ENCODE measurements at regions not wholly inside any gene's neighbourhood (a gene's known extent, or its start where the extent isn't known, plus 50 kb on each side); places are given as distances from the start of the nearest gene placed in this dataset.
"Not testable (repeated sequence)": the region's sequence is repeated elsewhere in the genome, so short reads cannot be mapped to it uniquely, and the experiment has no call there.

DNA sequence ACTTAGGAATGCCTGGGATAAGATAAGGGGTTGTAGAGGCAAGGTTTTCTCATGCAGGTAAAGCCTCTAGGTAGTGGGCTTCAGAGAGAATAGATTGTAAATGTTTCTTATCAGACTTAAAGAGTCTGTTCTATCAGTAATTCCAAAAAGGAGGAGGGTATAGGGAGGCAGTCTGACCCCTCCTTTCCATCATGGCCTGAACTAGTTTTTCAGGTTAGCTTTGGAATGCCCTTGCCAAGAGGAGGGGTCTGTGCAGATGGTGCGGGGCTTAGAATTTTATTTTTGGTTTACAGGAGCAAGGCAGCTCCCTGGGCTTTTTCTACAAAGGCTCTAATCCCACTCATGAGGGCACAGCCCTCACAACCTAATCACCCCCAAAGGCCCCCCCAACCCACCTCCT is 135.0 kb downstream of the B3GNT2 start:
- no peak for DNase-seq (ENCODE audit: low read depth)

DNA sequence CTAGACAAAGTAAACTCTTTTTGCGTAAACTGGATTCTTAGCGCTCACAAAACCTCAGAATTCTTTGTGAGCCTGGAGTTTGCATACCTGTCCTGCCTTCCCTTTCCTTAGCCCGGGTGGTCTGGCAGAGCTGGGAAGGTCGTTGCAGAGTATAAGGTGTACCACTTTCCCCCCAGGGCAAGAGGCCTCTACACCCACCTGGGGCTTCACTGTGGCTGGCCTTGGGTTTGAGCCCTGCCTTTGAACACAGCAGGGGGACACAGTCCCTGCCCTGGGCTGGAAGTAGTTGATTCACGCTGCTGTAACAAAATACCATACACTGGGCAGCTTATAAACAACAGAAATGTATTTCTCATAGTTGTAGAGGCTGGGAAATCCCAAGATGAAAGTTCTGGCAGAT is 133.9 kb downstream of the B3GNT2 start:
- no peak for DNase-seq (ENCODE audit: low read depth)

DNA sequence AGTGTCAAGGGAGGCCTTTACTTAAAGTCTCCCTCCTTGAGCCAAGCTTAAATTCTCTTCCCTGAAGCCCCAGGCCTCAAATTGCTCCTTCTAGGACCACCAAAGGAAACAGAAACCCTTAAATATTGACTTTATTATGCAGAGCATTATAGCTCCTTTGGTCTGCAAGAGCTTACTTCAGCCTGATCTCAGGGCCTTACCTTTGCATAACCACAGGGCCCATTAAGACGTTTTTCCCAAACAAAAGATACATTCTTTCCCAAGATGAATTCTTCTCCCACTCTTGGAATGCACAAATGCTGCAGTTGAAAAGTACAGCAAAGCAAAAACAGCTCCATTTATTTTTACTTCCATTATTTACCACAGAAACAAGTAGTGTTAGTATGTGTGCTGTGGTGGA is 130.8 kb downstream of the B3GNT2 start:
- DNase-seq (ENCODE audit: low read depth): no peak

DNA sequence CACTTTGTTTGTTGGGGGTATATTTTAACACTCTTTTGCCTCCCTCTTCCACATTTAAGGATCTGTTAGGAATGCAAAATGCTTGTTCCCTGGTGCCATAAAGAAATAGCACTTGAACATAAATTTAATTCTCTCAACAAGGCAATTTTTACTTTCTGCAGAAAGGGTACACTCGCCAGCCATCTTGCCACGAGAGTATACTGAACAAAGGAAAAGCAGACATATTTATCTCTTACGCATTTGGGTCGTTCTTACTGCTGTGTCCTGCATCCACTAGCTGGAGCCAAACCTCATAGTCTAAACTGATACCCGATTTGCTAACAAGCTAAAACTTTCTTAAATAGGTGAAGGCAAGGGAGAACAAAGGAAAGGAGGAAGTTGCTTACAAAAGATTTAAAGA is 129.5 kb downstream of the B3GNT2 start:
- DNase-seq (ENCODE audit: low read depth): no peak

DNA sequence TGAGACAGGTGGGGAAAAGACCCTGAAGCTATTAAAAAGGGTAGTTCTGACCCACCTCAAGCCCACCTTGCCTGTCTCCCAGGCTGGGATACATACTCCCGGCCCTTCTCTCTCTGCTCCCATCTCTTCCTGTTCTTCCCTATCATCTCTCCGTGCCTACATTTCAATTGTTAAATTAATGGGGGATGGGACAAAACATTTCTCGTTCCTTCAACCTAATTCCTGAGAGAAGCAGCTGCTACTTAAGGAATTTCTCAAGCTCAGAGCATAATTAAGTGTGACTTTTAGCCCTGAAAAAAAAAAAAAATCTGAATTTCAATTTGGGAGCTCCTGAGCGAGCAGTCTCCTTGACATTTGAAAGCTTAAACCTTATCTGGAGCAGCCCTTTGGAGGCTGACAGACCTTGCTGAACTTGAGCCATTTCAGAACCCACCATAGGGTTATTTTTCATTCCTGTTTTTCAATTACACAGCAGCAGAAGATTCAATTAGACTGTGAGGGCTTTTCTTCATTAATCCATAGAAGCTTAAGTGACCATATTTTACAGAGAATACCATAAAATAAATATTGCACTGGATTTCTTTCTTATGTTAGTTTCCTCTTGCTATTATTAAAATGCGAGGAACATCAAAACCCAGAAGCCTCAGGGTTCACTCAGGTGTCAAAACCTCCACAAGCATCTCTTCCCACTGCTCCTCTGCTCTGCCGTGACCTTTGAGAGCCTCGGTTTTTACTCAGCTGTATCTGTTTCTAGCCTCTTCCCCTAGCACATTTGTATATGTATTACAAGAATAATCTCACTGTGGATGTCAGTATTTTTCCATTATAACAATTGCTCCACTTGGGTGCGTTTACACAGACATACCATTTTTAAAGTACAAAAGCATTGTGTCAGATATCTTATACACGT is 125.7 kb downstream of the B3GNT2 start:
- no peak for DNase-seq (ENCODE audit: low read depth)

DNA sequence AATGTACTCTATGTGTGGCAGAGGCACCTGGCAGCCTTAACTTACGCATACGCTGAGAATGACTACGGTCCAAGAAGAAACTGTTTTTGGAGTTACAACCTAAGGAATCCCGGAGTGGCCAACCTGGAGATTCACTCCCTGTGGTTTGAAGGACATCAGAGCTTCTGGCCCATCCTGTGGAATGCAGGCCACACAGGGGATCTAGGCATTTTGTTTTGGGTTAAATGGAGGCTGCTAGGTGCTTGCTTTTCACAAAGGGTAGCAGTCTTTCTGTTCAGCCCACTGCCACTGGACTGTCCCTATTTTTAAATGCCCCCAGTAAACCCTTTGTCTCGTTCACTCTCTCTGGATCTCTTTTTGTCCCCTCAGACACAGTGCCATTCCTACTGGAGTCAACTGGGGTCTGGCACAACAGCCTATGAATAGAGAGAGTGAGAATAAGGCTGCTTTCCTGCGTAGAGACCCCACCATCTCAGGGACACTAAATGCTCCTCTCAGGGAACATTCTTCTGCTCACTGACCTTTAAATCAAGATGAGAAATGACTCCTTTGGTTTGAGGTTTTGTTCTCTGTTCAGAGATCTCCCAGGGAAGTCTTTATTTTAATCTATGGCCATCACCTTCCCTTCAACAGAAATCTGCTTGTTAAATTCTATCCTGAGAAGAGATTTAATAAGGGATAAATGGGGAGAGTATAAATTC is 124.9 kb downstream of the B3GNT2 start:
- no peak for DNase-seq (ENCODE audit: low read depth)

DNA sequence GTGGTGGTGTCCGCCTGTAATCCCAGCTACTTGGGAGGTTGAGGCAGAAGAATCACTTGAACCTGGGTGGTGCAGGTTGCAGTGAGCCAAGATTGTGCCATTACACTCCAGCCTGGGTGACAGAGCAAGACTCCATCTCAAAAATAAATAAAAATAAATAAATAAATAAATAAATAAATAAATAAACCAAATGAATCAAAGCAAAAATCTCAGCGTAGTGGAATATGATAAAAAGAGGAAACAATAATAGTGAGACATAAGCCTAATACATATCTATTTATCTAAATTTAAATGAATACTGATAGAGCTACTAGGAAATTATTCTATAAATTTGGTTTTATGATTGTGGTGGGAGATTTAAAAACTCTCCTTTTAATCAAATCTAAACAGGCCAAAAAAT is 124.2 kb downstream of the B3GNT2 start:
- DNase-seq (ENCODE audit: low read depth): not testable (repeated sequence)

DNA sequence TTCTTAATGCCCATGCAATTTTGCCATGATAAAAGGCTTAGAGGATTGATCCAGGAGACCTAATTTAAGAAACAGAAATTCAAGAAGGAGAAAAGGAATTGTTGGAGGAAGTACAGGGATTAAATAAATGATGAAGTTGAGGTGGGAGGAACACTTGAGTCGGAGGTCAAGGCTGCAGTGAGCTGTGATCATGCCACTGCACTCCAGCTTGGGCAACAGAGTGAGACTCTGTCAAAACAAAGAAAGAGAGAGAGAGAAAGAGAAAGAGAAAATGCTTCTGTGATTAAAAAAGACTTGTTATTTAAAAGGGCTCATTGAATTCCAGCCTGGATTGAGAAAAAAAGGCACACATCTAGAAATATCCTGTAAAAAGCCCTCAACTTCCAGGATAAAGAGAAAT is 123.2 kb downstream of the B3GNT2 start:
- no peak for DNase-seq (ENCODE audit: low read depth)

DNA sequence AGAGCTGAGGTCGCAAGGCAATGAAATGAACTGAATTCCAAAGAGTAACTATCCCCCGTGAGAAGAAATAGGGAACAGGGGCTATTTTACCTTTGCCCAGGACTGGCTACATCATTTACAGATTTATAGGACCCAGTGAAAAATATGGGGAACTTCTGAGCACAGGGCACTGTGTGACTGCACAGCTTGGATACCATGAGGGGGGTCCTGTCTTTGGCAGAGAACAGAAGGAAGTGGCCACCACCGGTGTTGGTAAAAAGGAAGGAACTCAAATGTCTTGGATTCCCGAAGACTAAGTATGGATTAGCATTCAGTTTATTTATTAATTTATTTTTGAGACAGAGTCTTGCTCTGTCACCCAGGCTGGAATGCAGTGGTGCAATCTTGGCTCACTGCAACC is 119.6 kb downstream of the B3GNT2 start:
- DNase-seq (ENCODE audit: low read depth): no peak

DNA sequence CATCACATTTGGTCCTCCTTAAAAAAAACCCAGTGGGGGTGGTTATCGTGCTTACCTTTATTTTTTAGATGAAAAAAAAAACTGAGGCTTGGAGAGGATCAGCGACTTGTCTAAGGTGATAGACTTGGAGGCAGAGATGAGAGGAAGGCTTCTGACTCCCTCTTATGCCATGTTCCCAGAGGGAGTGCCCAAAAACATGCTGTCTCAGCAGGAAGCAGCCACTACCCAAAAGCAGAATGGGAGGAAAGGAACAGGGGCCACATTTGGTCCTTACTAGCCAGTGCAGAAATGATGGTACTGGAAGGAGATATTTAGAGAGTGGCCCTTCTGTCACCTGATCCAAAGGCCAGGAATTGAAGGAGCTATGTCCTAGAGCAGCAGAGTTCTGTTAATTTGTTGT is 118.4 kb downstream of the B3GNT2 start:
- no peak for DNase-seq (ENCODE audit: low read depth)

DNA sequence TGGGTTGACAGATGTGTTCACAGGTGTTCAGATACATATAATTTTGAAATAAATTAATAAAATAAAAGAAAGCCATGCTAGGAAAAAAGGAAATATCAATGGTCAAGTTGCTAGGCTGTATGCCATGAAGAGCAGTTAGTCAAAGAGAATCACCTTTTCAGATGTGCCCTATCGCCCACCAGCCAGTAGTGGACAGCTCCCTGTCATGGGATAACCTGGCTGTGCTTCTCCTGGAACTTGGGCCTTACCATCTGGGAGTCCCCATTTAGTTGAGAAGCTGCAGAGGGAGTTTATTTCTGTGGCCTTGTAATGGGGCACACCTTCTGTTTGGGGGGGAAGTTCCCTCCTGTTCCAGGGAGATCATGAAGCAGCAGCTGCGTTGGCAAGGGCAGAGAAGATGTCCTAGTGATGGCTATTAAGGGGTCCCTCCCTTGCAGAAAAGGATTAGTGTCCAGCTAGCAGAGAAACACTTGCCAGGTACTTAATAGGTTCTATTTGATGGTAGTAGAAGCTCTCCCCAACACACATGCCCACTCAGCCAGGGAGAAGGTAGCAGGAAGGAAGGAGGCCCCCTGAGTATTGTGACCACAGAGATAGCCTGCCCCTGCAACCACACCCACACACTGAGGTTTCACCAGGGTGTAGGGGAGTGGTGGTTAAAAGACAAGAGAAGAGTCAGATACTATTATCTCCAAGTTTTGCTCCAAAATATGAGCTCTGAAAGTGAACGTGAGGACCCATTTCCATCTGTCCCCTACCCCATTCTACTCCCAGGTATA is 117.7 kb downstream of the B3GNT2 start:
- no peak for DNase-seq (ENCODE audit: low read depth)

DNA sequence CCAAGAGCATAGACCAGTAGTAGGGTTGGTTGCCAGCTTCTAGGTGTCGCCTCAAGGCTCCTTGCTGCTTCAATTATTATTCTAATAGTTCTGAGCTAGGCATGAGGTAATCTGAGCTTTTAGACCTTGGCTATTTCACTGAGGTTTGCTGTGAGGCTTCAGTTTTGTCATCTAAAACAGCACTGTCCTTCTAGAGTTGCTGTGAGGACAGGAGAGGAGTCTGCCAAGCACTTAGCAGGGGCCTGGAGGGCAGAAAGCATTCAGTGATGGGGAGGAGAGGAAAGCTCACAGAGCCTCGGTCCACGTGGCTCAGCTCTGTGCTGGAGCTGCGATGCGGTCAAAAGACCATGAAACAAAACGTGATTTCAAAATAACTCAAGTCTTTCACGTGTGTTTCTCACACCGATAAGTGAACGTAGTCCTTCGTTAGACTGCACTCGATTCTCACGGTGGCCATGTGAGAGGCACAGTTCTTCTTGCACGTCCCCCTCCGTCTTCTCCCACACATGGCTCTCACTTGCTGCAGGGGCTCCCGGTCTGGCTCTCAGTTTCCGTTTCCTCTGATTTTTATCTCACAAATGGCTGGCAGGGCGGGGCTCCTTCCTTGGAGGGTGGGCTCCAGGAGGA is 113.7 kb downstream of the B3GNT2 start:
- no peak for DNase-seq (ENCODE audit: low read depth)

DNA sequence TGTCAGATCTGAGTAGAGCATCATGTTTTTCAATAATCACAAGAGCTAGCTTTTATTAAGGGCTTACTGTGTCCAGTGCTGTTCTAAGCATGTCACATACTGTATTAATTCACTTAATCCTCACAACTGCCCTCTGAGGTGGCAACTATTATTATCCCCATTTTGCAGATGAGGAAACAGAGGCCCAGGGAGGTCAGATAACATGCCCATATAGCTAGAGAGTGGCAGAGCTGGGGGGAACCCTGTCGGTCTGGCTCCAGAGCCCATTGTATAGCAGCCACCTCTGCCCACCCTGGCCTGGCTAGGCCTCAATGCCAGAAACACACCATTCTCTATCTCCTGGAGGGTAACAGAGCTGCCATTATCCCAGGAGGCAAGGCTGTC is 113.2 kb downstream of the B3GNT2 start:
- no peak for DNase-seq (ENCODE audit: low read depth)

DNA sequence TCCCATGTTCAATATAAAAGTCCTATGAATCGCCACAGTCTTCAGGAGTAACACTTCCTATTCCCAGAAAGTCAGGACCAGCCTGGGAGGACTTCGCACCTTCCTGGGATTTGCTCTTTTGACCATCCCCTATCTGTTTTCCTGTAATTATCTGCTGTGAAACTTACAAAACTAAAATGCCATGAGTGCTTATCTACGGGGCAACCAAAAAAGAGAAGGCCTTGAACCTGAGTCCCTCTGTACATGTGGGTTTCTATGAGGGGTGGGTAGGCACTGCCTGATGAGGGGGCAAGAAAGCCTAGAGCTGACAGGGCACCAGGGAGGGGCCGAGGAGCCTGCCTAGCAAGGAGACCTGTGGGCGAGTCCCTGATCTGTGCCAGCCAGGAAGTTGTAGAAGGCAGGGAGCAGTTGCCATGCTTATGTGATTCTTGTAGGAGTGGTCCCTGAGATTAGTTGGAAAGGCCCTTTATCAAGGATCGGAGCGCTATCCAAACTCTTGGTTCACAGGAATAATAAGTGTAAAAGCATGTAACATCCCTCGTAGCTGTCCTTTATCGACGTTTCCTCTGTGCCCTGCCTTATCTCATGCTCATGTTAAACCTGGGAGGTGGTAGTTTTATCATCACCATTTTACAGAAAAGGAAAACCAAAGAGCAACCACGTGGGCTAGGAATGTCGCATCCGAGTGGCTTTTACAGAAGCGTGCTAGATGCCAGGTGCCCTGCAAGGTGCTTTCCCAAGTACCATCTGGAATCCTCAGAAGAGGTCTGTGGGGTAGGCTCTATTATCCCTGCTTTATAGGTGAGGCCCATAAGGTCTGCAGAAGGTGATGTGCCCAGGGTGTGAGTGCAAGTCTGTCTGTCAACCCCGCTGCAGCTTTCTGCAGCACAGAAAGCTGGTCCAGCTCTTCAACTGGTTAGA is 111.8 kb downstream of the B3GNT2 start:
- no peak for DNase-seq (ENCODE audit: low read depth)

DNA sequence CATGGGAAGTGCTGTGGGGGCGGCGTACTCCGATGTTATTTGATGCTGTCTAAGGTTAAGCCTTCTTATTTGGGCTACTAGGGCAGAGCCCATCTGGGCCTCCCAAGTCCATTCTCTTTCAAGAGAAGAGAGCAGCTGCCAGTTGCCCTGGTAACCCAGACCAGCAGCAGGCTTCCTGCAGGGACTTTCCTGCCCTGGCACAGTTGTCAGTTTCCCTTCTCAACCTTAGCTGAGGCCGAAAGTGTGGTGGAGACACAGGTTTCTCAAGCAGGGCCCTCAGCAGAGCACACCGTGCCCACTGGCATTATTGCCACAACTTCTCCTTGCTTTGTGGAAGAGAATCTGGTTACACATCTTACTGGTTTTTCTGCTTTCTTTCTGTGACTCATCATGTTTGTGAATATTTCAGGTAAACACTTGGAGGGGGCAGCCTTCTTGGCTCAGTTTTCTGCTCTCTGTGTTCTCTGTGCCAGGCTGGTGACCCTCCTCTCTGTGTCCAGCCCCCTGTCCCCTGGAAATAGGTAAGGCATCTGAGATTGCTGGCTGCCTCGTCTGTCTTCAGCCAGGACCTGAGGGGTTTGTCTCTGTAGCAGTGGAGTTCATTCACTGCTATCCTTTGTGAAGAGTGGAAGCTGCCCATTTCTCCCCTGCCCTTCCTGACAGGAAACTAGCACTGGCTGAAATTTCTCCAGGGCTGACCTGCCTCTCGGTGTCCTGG is 111.0 kb downstream of the B3GNT2 start:
- DNase-seq (ENCODE audit: low read depth): no peak

DNA sequence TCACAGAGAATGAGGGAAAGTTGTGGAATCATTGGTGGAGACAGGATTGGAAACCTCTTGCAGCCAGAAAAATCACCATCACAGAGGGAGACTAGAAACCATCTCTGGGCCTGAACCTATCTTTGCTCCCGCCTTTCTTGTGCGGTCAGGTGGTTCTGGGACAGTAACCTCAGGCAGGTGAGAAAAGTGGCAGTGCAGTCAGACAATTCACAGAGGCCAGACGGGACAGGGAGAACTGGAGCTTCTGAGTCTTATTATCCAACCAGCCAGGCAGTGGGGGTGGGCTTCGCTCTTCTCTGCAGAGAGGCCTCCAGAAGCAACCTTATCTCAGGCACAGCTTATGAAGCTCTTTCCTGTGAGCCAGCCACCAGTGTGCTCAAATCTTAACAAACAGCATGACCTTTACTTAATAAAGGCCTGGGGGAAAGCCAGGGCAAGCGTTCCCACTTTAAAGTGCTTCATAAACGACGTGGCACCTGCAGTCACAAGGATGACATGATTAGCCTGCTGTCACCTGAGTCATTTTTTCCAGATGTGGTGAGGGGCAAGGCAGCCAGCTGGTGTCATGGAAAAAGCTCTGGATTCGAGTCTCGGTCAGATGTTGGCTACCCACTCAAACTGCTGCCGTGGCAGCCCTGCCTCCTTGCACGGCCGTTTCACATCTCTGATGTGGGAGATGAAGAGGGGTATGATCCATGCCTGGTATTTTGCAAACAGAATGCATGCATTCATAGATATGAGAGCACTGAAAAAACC is 109.7 kb downstream of the B3GNT2 start:
- DNase-seq (ENCODE audit: low read depth): no peak

DNA sequence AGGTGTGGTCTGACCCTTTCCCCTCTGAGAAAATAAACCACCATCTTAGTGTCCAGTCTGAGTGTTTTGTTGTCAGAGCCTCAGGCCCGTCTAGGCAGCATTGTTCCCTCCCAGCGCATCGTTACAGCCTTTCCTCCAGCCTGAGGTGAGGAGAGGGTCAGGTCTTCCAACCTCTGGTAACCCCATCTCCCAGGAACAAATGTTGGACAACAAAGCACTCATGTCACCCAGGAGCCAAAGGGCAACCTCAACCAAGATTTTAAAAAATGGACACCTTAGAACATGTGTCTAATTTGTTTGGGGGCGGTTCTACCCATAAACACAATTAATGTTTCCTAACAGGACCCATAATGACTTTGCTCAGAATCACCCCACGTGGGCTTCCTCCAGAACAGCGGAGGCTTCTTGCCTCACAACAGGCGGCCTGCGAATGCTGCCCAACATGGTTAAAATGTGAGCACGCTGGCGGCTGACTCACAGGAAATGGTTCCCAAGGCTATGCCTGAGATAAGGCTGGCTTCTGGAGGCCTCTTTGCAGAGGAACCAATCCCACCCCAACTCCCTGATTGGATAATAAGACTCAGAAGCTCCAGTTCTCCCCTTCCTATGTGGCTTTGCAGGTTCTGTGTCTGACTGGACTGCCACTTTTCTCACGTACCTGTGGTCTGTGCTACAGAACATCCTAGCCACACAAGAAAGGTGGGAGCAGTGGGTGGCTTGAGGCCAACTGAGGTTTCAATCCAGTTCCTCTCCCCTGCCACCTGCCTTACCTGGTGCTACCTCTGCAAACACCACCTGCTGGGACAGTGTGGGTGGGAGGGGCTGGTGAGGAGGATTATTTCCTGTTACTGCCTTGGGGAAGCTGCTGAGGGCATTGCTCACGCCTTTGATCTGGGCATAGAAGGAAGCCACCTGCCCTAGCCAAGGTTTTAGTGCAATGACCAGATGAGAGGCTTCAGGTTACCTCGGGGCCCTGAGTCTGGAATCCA is 108.8 kb downstream of the B3GNT2 start:
- DNase-seq (ENCODE audit: low read depth): no peak

DNA sequence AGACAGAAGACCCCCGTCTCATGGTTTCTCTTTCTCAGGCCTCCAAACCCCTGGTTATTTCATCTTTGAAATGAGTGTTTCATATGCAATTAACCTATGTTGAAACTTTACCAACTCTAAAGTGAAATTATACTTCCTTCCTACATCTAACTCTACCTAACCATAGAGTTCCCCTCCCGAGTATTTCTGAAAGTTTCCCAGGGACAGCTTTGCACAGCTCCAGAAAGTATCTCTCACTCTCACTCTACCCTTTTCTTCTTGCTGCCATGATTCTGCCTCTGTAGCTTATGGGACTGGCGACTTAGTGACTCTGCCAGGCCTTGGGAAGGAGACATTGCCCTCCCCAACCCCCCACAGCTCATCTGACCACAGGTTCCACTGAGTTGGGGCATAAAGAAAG is 107.9 kb downstream of the B3GNT2 start:
- DNase-seq (ENCODE audit: low read depth): no peak

All from activated T-helper 1 cell treated with Interleukin-2 at 50 U/mL for 16 hours (primary cell).